ENCODE measurements at regions not wholly inside any gene's neighbourhood (a gene's known extent, or its start where the extent isn't known, plus 50 kb on each side); places are given as distances from the start of the nearest gene placed in this dataset.

DNA sequence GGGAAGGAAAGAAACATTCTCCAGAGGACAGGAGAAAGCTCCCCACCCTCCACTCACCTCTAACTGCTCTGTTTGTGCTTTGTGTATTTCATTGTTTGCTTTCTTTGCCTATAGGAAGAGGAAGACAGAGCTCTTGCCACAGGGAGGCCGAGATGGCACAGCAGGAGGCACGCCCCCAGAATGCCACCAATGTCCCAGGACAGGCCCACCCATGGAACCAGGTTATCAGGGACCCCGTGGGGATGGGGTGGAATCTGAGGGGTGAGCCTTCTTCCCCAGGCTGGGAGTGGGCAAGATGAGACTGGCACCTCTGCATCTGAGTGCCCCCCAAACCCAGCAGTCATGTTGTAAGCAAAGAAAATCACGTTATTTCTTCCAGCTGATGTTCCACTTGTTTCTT lies 155.8 kb downstream of the TBC1D2B start:
- FAIRE-seq: no peak
- TF ChIP-seq SIRT6 (IDR thresholded peaks at IDR 0.05; ENCODE audit: low read length): no peak
- TF ChIP-seq CHD1 (IDR thresholded peaks at IDR 0.05; ENCODE audit: low read depth, low read length): no peak
- TF ChIP-seq CHD2 (IDR thresholded peaks at IDR 0.05; ENCODE audit: low read length): no peak
- TF ChIP-seq TEAD4 (IDR thresholded peaks at IDR 0.05; ENCODE audit: low read depth, low read length): no peak
- TF ChIP-seq, protein P1, sequence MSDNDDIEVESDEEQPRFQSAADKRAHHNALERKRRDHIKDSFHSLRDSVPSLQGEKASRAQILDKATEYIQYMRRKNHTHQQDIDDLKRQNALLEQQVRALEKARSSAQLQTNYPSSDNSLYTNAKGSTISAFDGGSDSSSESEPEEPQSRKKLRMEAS (IDR thresholded peaks at IDR 0.05): no peak
- TF ChIP-seq BACH1 (IDR thresholded peaks at IDR 0.05; ENCODE audit: low read length): no peak
- TF ChIP-seq SRF (IDR thresholded peaks at IDR 0.05; ENCODE audit: low read depth, low read length): no peak
- TF ChIP-seq TCF12 (IDR thresholded peaks at IDR 0.05; ENCODE audit: low read depth, low read length): no peak
- no peak for TF ChIP-seq SAP30 (IDR thresholded peaks at IDR 0.05; ENCODE audit: insufficient read depth, insufficient replicate concordance, low read length)
- TF ChIP-seq FOSL1 (IDR thresholded peaks at IDR 0.05; ENCODE audit: insufficient read depth, low read depth, low read length): no peak
- no peak for TF ChIP-seq ASH2L (IDR thresholded peaks at IDR 0.05; ENCODE audit: low read length)
- TF ChIP-seq GTF2F1 (IDR thresholded peaks at IDR 0.05; ENCODE audit: borderline replicate concordance, low read depth, low read length): no peak
- no peak for TF ChIP-seq TAF7 (optimal IDR thresholded peaks at IDR 0.05; ENCODE audit: borderline replicate concordance, low read depth, low read length)
- TF ChIP-seq RNF2 (IDR thresholded peaks at IDR 0.05; ENCODE audit: borderline replicate concordance, low read depth, low read length, missing control alignments, poor library complexity, severe bottlenecking): no peak
- TF ChIP-seq HDAC6 (IDR thresholded peaks at IDR 0.05; ENCODE audit: low read depth, low read length): no peak
- no peak for TF ChIP-seq EGR1 (IDR thresholded peaks at IDR 0.05; ENCODE audit: borderline replicate concordance, low read depth, low read length)

More for the DNA sequence above, 155.8 kb downstream of the TBC1D2B start:
- no peaks in the 10 kb centered on the region for H3K23me2 ChIP-seq (ENCODE audit: low read depth, low read length)
- H3K79me2 ChIP-seq (ENCODE audit: control insufficient read depth in 1 of 2, insufficient read depth in 2 of 2, low read length in 2 of 2): no peaks in the 10 kb centered on the region
- no peak overlapping the region for H4K91ac ChIP-seq (replicated peaks; ENCODE audit: insufficient read length, low read length)
- no peak overlapping the region for H3K56ac ChIP-seq (replicated peaks; ENCODE audit: insufficient read length, low read depth, low read length)
- H3K9ac ChIP-seq (replicated peaks in 1 of 4; ENCODE audit: extremely low read depth in 1 of 4, low read depth in 3 of 4, low read length in 3 of 4): no peak overlapping the region
- H3K4me2 ChIP-seq (ENCODE audit: insufficient read depth in 1 of 2, low read depth in 2 of 2, low read length in 2 of 2): no peak overlapping the region
- no peak overlapping the region for H4K5ac ChIP-seq (ENCODE audit: insufficient read length, low read depth, low read length)
- no peaks in the 10 kb centered on the region for H3K79me1 ChIP-seq (ENCODE audit: low read depth, low read length)
- H2AK5ac ChIP-seq (ENCODE audit: low read depth, low read length): no peak overlapping the region
- no peak overlapping the region for H2BK20ac ChIP-seq (ENCODE audit: low read length)
- ChIA-PET CTCF (ENCODE audit: partially characterized antibody) (interaction anchor here (1.2 to 1.6 kb wide), 2 partner anchors 12 to 21 kb away, joined by 3 read pairs; no protein-coding TSS in a partner anchor), POLR2A (ENCODE audit: partially characterized antibody) (interaction anchor here (0.7 kb wide), 1 partner anchor 14 kb away, joined by 3 read pairs; no protein-coding TSS in a partner anchor)
- H3K27me3 ChIP-seq (replicated peaks in 1 of 4; ENCODE audit: control insufficient read depth in 3 of 4, extremely low read depth in 1 of 4, insufficient read depth in 3 of 4, low read length in 3 of 4): no peaks in the 10 kb centered on the region
- H3K27ac ChIP-seq (ENCODE audit: low read depth, low read length): no peak overlapping the region
- H4K8ac ChIP-seq (ENCODE audit: extremely low read depth, insufficient read depth, low read length): no peak overlapping the region
- H2BK120ac ChIP-seq (replicated peaks; ENCODE audit: low read depth, low read length): no peak overlapping the region
- H3K36me3 ChIP-seq (ENCODE audit: control insufficient read depth in 2 of 4, insufficient read depth in 4 of 4, low read length in 3 of 4): no peaks in the 10 kb centered on the region
- no peak overlapping the region for H3K4me3 ChIP-seq (ENCODE audit: extremely low read depth in 1 of 4, insufficient read depth in 2 of 4, low read depth in 3 of 4, low read length in 4 of 4)
- DNase-seq (ENCODE audit: low read depth in 1 of 2, low spot score in 2 of 2): no peak
- no peak overlapping the region for H2BK15ac ChIP-seq (ENCODE audit: low read length)
- no peak overlapping the region for H2AFZ ChIP-seq (ENCODE audit: low read length)
- H3K18ac ChIP-seq (ENCODE audit: extremely low read depth, low read length): no peak overlapping the region
- H3K4me1 ChIP-seq (replicated peaks in 1 of 4; ENCODE audit: control insufficient read depth in 3 of 4, insufficient read depth in 4 of 4, low read length in 3 of 4): no peaks in the 10 kb centered on the region
- H2BK12ac ChIP-seq (ENCODE audit: low read depth, low read length): no peak overlapping the region
- H3K14ac ChIP-seq (ENCODE audit: insufficient read length): no peak overlapping the region
- no peaks in the 10 kb centered on the region for H4K20me1 ChIP-seq (replicated peaks in 1 of 2; ENCODE audit: control insufficient read depth in 1 of 2, insufficient read depth in 2 of 2, low read length in 2 of 2)
- WGBS, 2 experiments (ENCODE audit: extremely low coverage in 1 of 2, insufficient coverage in 1 of 2, insufficient read length in 1 of 2, insufficient replicate concordance in 2 of 2, low coverage in 1 of 2, low lambda C conversion rate in 2 of 2, missing lambda C conversion rate in 1 of 2): 77% methylated on average over 4 of the region's 4 CpGs; no CpG with 5 or more reads in 1 of the 2 experiments
- no peak overlapping the region for H2BK5ac ChIP-seq (ENCODE audit: low read depth, low read length)
- no peaks in the 10 kb centered on the region for H3K9me3 ChIP-seq (ENCODE audit: insufficient read depth in 2 of 2, low read depth in 1 of 2, low read length in 1 of 2)
- no peak overlapping the region for H3K4ac ChIP-seq (replicated peaks; ENCODE audit: insufficient read length, low read depth, low read length)
- H3K23ac ChIP-seq (ENCODE audit: insufficient read length): no peak overlapping the region

Data from H1 (cell line).